ENCODE measurements at regions not wholly inside any gene's neighbourhood (a gene's known extent, or its start where the extent isn't known, plus 50 kb on each side); places are given as distances from the start of the nearest gene placed in this dataset.

DNA sequence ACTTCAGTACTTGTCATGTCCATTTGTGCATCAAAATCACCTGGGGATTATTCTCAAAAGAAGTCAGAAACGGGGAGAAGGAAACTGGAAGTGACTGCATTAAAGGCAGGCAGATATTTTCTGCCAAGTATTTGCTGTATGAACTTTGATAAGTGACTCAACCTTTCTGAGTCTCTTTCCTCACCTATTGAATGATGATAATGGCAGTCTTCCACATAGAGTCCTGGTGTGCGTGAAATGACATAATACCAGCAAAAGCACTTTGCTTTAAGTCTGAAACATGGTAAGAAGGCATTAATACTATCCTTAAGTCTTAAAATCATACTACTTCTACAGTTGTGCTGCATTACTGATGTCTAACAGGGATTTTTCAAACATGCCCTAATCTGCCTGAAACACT is 278.5 kb downstream of the ADAMTS20 start:
- H3K4me2 ChIP-seq (ENCODE audit: insufficient read depth, insufficient read length, low read length): no peak overlapping the region
- no peaks in the 10 kb centered on the region for H3K79me1 ChIP-seq (ENCODE audit: insufficient read depth, low read depth, low read length, poor library complexity, severe bottlenecking)
- no peaks in the 10 kb centered on the region; a peak in 2 of 5 replicates for H3K9me3 Mint-ChIP-seq

More for the DNA sequence above, 278.5 kb downstream of the ADAMTS20 start:
- Mint-ChIP-seq H3K36me3 (ENCODE audit: insufficient read depth in 1 of 3, low read depth in 3 of 3) (no peaks in the 10 kb centered on the region; a peak in 1 of 7 replicates), H3K4me3 (no peak overlapping the region), H3K27ac (no peak overlapping the region), H3K4me1 (peaks cover 28 to 31% of the 10 kb centered on the region in 2 experiments), H3K27me3 (ENCODE audit: low read depth) (no peaks in the 10 kb centered on the region)
- Histone ChIP-seq H4K5ac (ENCODE audit: insufficient read length, low read depth, low read length) (no peak overlapping the region), H3K9ac (ENCODE audit: extremely low read depth, insufficient read length, low read length) (no peak overlapping the region), H2BK120ac (ENCODE audit: low read depth, low read length, poor library complexity, severe bottlenecking) (no peak overlapping the region), H3T11ph (ENCODE audit: low read length) (no peak overlapping the region), H3K23ac (ENCODE audit: insufficient read length, low read depth, low read length) (no peak overlapping the region), H3K27me3 (ENCODE audit: insufficient read depth, low read length) (no peaks in the 10 kb centered on the region), H3K23me2 (ENCODE audit: insufficient read length, low read depth, low read length, poor library complexity, severe bottlenecking) (no peaks in the 10 kb centered on the region), H2BK15ac (ENCODE audit: low read depth, low read length) (no peak overlapping the region), H3K56ac (ENCODE audit: insufficient read length, low read depth, low read length) (no peak overlapping the region), H3K18ac (ENCODE audit: insufficient read length, low read depth, low read length) (no peak overlapping the region), H2BK20ac (ENCODE audit: low read depth, low read length, poor library complexity, severe bottlenecking) (no peak overlapping the region), H3K14ac (ENCODE audit: insufficient read depth, low read length) (no peak overlapping the region), H2BK12ac (ENCODE audit: insufficient read length, low read depth, low read length) (no peak overlapping the region), H3K27ac (ENCODE audit: insufficient read length, low read depth, low read length) (no peak overlapping the region), H3K4ac (ENCODE audit: low read depth, low read length) (no peak overlapping the region), H3K79me2 (ENCODE audit: insufficient read depth, low read length) (no peaks in the 10 kb centered on the region), H3K4me1 (ENCODE audit: insufficient read depth, low read length) (peaks cover 5% of the 10 kb centered on the region), H3K9me3 (ENCODE audit: control insufficient read depth, low read depth, low read length) (no peaks in the 10 kb centered on the region), H4K8ac (replicated peaks; ENCODE audit: insufficient read length, low read depth, low read length) (no peak overlapping the region), H2AFZ (ENCODE audit: low read length) (no peak overlapping the region), H2AK5ac (ENCODE audit: insufficient read length, low read length) (peak overlapping the region; percentile 9), H4K20me1 (ENCODE audit: control insufficient read depth, insufficient read depth, insufficient read length) (no peaks in the 10 kb centered on the region), H4K91ac (ENCODE audit: insufficient read length, low read depth, low read length) (no peak overlapping the region), H2BK5ac (ENCODE audit: insufficient read length, low read length) (no peak overlapping the region)
- DNase-seq: no peak
- no CpG with 5 or more reads among the region's 2 CpGs for WGBS (ENCODE audit: extremely low coverage, insufficient read length, low lambda C conversion rate)
- TF ChIP-seq, protein P1, sequence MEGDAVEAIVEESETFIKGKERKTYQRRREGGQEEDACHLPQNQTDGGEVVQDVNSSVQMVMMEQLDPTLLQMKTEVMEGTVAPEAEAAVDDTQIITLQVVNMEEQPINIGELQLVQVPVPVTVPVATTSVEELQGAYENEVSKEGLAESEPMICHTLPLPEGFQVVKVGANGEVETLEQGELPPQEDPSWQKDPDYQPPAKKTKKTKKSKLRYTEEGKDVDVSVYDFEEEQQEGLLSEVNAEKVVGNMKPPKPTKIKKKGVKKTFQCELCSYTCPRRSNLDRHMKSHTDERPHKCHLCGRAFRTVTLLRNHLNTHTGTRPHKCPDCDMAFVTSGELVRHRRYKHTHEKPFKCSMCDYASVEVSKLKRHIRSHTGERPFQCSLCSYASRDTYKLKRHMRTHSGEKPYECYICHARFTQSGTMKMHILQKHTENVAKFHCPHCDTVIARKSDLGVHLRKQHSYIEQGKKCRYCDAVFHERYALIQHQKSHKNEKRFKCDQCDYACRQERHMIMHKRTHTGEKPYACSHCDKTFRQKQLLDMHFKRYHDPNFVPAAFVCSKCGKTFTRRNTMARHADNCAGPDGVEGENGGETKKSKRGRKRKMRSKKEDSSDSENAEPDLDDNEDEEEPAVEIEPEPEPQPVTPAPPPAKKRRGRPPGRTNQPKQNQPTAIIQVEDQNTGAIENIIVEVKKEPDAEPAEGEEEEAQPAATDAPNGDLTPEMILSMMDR (conservative IDR thresholded peaks at IDR 0.05): no peak
